Pancreas (tissue), 10 donors: ENCODE measurements at regions not wholly inside any gene's neighbourhood (a gene's known extent, or its start where the extent isn't known, plus 50 kb on each side); places are given as distances from the start of the nearest gene placed in this dataset.

Experiments used
- ATAC-seq, 4 donors: fragments of 200-7000 bp; cut with Tn5 transposase; one replicate each; pipeline versions ENCODE4 v1.8.0 to v1.9.1; 2020; ENCODE audit warnings: mild to moderate bottlenecking in 4 of 4, moderate library complexity in 4 of 4
- DNase-seq, 6 donors: peaks; one replicate each; pipeline ENCODE4 v3.0.0-alpha.2; 2020
- FAIRE-seq: peaks from 2 replicates; lab custom pipeline; 2012; peaks lifted over from hg19 to GRCh38; lab: Jason Lieb, UNC
- H3K27ac ChIP-seq, 4 donors: fragments of 200-600 bp; sonication (generic); 1 replicate in 3 of 4; 2 replicates in 1 of 4; pipeline versions ENCODE4 v1.5.0 to v1.8.0; 2020
- H3K27me3 ChIP-seq, 4 donors: fragments of 200-600 bp; one replicate each; pipeline ENCODE4 v1.8.0; 2021
- H3K36me3 ChIP-seq, 3 donors: fragments of 200-600 bp; sonication (generic) in 1 of 3; one replicate each; pipeline versions ENCODE4 v1.5.0 to v1.8.0; 2020 to 2021
- H3K4me1 ChIP-seq, 3 donors: fragments of 200-600 bp; one replicate each; pipeline ENCODE4 v1.8.0; 2021
- H3K4me3 ChIP-seq, 4 donors: fragments of 200-600 bp; sonication (generic) in 2 of 4; one replicate each; pipeline versions ENCODE4 v1.5.0 to v1.8.0; 2020 to 2021
- H3K9me3 ChIP-seq, 4 donors: fragments of 200-600 bp; one replicate each; pipeline ENCODE4 v1.8.0; 2021
- WGBS, 2 donors: extraction: QIAGEN DNeasy Blood & Tissue Kit; methylation state at CpG; one replicate each; pipeline ENCODE4 v1.1.7; 2013; 5-methylcytosine and 5-hydroxymethylcytosine counted together
- intact Hi-C, 3 donors: fragments of 100-400 bp; cut with DNase I; formaldehyde crosslinking; loops; one replicate each; pipeline versions ENCODE4 v1.11.1 to v1.14.2; 2022
- TF ChIP-seq, protein P1 (sequence below), 4 donors: fragments of 200-600 bp; sonication (generic) in 3 of 4; IDR thresholded peaks; one replicate each; pipeline versions ENCODE4 v1.5.0 to v1.8.0; 2021; ENCODE audit warnings: antibody characterized with exemption in 4 of 4
- donor health status: healthy with polysubstance abuse.
- donor health status: DM: no; HTN: no; CAD: no; lungs with moderate emphysema.
- donor health status: DM: no; HTN: no; CAD: no.
- donor health status: control.
- donor health status: control.
- donor health status: Bipolar disorder and iron deficiency.
- donor health status: DM: yes; HTN: yes; CAD: no.
- donor health status: DM: no; HTN: no; CAD: no.
- donor health status: DM: no; HTN: no; CAD: no.
- donor health status: DM: yes; HTN: yes; CAD: no.

DNA sequence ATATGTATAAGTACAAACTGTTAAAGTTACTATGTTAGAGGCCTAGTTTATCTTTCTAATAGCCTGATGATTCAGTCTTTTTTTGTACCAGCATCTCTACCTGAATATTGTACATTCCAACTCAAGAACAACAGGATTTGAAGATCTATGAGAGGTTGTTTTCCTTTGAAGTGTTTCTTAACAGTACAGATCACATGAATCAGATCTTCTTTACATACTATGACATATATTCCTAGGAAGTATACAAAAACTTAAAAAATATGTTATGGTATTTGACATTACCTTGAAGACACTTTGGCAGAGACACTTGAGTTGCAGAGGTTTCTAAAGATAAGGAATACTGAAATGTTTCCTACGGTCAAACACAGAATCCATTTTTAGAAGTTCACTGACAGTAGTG, 1280.9 kb downstream of the KCNT2 start:
- no peaks in the 10 kb centered on the region for H3K36me3 ChIP-seq
- no peak overlapping the region for H3K27ac ChIP-seq
- intact Hi-C loops, result no loop called here
- 64 to 69% methylated on average over 1 of the region's 1 CpG for WGBS, 2 donors
- FAIRE-seq (no peak), ATAC-seq (no peak), DNase-seq (no peak)
- H3K4me3 ChIP-seq, result no peak overlapping the region
- no peaks in the 10 kb centered on the region for H3K27me3 ChIP-seq
- no peaks in the 10 kb centered on the region for H3K9me3 ChIP-seq
- no peaks in the 10 kb centered on the region for H3K4me1 ChIP-seq
- TF ChIP-seq, protein P1, sequence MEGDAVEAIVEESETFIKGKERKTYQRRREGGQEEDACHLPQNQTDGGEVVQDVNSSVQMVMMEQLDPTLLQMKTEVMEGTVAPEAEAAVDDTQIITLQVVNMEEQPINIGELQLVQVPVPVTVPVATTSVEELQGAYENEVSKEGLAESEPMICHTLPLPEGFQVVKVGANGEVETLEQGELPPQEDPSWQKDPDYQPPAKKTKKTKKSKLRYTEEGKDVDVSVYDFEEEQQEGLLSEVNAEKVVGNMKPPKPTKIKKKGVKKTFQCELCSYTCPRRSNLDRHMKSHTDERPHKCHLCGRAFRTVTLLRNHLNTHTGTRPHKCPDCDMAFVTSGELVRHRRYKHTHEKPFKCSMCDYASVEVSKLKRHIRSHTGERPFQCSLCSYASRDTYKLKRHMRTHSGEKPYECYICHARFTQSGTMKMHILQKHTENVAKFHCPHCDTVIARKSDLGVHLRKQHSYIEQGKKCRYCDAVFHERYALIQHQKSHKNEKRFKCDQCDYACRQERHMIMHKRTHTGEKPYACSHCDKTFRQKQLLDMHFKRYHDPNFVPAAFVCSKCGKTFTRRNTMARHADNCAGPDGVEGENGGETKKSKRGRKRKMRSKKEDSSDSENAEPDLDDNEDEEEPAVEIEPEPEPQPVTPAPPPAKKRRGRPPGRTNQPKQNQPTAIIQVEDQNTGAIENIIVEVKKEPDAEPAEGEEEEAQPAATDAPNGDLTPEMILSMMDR (IDR thresholded peaks at IDR 0.05), result no peak

DNA sequence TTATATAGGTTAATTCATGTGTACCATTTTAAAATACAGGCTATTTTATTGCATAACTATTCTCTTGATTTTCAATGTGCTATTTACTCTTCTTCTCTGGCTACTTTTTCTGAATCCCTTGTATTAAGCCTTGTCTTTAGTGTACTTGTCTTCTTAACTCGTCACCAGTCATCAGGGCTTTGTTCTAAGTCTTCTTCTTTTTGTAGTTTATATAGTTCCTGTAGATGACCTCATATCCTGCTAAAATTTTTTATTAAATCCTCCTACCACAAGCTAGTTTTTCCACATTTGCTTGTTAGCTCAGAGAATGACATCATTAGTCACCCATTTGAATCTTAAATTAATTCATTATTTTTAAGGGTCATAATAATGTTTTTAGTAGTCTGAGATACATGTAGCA, 1281.9 kb downstream of the KCNT2 start:
- Histone ChIP-seq H3K27ac (no peak overlapping the region), H3K4me1 (no peaks in the 10 kb centered on the region), H3K27me3 (no peaks in the 10 kb centered on the region), H3K4me3 (no peak overlapping the region), H3K36me3 (no peaks in the 10 kb centered on the region), H3K9me3 (no peaks in the 10 kb centered on the region)
- FAIRE-seq (no peak), ATAC-seq (no peak), DNase-seq (no peak)
- WGBS, 2 donors, result 31 to 55% methylated on average over 1 of the region's 1 CpG
- TF ChIP-seq, protein P1 (IDR thresholded peaks at IDR 0.05), result no peak
- intact Hi-C loops, result no loop called here

DNA sequence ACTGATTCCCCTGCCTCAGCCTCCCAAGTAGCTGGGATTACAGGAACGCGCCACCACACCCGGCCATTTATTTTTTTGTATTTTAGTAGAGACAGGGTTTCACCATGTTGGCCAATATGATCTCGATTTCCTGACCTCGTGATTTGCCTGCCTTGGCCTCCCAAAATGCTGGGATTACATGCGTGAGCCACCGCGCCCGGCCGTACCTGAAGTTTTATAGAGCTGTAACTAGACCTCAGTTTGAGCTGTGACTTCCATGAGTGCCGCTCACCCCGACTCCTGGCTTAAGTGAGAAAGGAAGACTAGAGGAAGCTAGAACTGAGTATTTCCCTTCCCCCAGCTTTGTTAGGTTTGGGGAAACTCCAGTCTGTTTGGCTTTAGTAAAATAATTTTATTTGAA, 1283.1 kb downstream of the KCNT2 start:
- ATAC-seq (no peak), DNase-seq (peak in 1 of 6 donors; percentile 16), FAIRE-seq (no peak)
- Histone ChIP-seq H3K9me3 (no peaks in the 10 kb centered on the region), H3K4me1 (no peaks in the 10 kb centered on the region), H3K36me3 (no peaks in the 10 kb centered on the region), H3K4me3 (no peak overlapping the region), H3K27ac (no peak overlapping the region), H3K27me3 (no peaks in the 10 kb centered on the region)
- WGBS, 2 donors, result 79 to 91% methylated on average over 12 of the region's 12 CpGs
- intact Hi-C loops, result no loop called here
- TF ChIP-seq, protein P1 (IDR thresholded peaks at IDR 0.05), result no peak

DNA sequence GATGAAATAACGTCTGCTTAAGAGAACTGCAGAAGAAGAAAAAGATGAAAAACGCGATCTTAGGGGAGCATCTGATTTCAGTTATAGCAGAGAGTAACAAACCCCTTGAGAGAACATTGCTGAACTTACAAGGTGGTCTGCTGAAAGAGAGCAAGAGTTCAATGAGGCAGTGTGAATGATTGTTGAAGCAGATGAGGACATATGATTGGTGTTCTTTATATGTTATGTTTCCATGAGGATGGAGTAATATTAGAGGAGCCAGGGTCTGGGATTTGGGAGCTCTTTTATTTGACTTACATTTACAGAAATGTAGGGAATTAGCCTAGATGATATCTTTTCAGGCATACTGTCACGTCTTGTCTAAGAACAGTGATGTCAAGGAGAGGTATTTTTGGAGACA, 1302.0 kb downstream of the KCNT2 start:
- DNase-seq (no peak), FAIRE-seq (no peak), ATAC-seq (no peak)
- H3K36me3 ChIP-seq, result no peaks in the 10 kb centered on the region
- no peaks in the 10 kb centered on the region for H3K27me3 ChIP-seq
- no peaks in the 10 kb centered on the region for H3K4me1 ChIP-seq
- H3K27ac ChIP-seq, result no peak overlapping the region
- H3K4me3 ChIP-seq, result no peak overlapping the region
- H3K9me3 ChIP-seq, result no peaks in the 10 kb centered on the region
- TF ChIP-seq, protein P1 (IDR thresholded peaks at IDR 0.05), result no peak
- 39 to 57% methylated on average over 4 of the region's 4 CpGs for WGBS, 2 donors
- intact Hi-C loops, result no loop called here

DNA sequence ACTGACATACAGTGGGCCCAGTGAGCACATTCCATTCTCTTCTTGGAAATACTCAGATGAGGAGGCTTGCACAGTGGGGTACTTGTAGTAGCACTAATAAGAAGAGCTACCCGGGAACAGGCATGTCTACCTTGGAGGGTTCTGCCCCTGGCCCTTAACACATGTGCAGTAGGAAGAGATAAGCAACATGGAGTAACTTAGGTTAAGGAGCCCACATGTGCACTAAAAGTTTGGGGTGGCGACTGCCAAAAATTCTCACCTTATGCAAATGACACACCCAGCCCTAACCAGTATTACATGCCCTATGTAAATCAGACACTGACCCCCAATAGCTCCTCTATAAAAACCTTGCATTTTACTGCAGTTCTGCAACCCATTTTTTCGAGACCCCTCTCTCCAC, 1313.3 kb downstream of the KCNT2 start:
- ATAC-seq, result no peak
- intact Hi-C loops, result no loop called here

More for the DNA sequence above, 1313.3 kb downstream of the KCNT2 start:
- WGBS, 2 donors, result 55 to 71% methylated on average over 3 of the region's 3 CpGs
- DNase-seq (no peak), FAIRE-seq (no peak)
- TF ChIP-seq, protein P1 (IDR thresholded peaks at IDR 0.05), result no peak
- Histone ChIP-seq H3K27me3 (no peaks in the 10 kb centered on the region), H3K4me3 (no peak overlapping the region), H3K27ac (no peak overlapping the region), H3K4me1 (no peaks in the 10 kb centered on the region), H3K9me3 (no peaks in the 10 kb centered on the region), H3K36me3 (no peaks in the 10 kb centered on the region)
